ENCODE measurements at regions not wholly inside any gene's neighbourhood (a gene's known extent, or its start where the extent isn't known, plus 50 kb on each side); places are given as distances from the start of the nearest gene placed in this dataset.

- H3K4me3 ChIP-seq (ENCODE audit: low read depth in 1 of 2, low read length in 2 of 2): no peak overlapping the region
- no peak overlapping the region for H3K9ac ChIP-seq (ENCODE audit: low read depth in 1 of 2, low read length in 2 of 2)
- H3K36me3 ChIP-seq (ENCODE audit: control insufficient read depth in 1 of 2, insufficient read depth in 2 of 2, low read length in 2 of 2): no peaks in the 10 kb centered on the region
- H3K27ac ChIP-seq (ENCODE audit: low read depth, low read length): no peak overlapping the region
- H3K4me1 ChIP-seq (ENCODE audit: control insufficient read depth in 1 of 2, insufficient read depth in 2 of 2, low read length in 2 of 2): no peaks in the 10 kb centered on the region
- no peaks in the 10 kb centered on the region for H3K27me3 ChIP-seq (ENCODE audit: control insufficient read depth in 1 of 2, insufficient read depth in 2 of 2, low read length in 2 of 2)
- no peaks in the 10 kb centered on the region for H3K9me3 ChIP-seq (ENCODE audit: control insufficient read depth in 1 of 2, low read length in 2 of 2)
These were observed 72.7 kb upstream of the AADAT start for GRCh38 chr4:170162416-170162815.

- H3K9me3 ChIP-seq (ENCODE audit: control insufficient read depth in 1 of 2, low read length in 2 of 2): no peaks in the 10 kb centered on the region
- H3K9ac ChIP-seq (ENCODE audit: low read depth in 1 of 2, low read length in 2 of 2): no peak overlapping the region
- no peaks in the 10 kb centered on the region for H3K27me3 ChIP-seq (ENCODE audit: control insufficient read depth in 1 of 2, insufficient read depth in 2 of 2, low read length in 2 of 2)
- H3K4me1 ChIP-seq (ENCODE audit: control insufficient read depth in 1 of 2, insufficient read depth in 2 of 2, low read length in 2 of 2): no peaks in the 10 kb centered on the region
- H3K36me3 ChIP-seq (ENCODE audit: control insufficient read depth in 1 of 2, insufficient read depth in 2 of 2, low read length in 2 of 2): no peaks in the 10 kb centered on the region
- H3K4me3 ChIP-seq (ENCODE audit: low read depth in 1 of 2, low read length in 2 of 2): no peak overlapping the region
- no peak overlapping the region for H3K27ac ChIP-seq (ENCODE audit: low read depth, low read length)
These were observed 67.9 kb upstream of the AADAT start for GRCh38 chr4:170157670-170158069.

GRCh38 chr4:170145120-170145519, 55.4 kb upstream of the AADAT start:
- H3K9me3 ChIP-seq (ENCODE audit: control insufficient read depth in 1 of 2, low read length in 2 of 2): no peaks in the 10 kb centered on the region
- H3K27me3 ChIP-seq (ENCODE audit: control insufficient read depth in 1 of 2, insufficient read depth in 2 of 2, low read length in 2 of 2): no peaks in the 10 kb centered on the region
- no peak overlapping the region for H3K4me3 ChIP-seq (ENCODE audit: low read depth in 1 of 2, low read length in 2 of 2)
- H3K4me1 ChIP-seq (ENCODE audit: control insufficient read depth in 1 of 2, insufficient read depth in 2 of 2, low read length in 2 of 2): no peaks in the 10 kb centered on the region
- no peaks in the 10 kb centered on the region for H3K36me3 ChIP-seq (ENCODE audit: control insufficient read depth in 1 of 2, insufficient read depth in 2 of 2, low read length in 2 of 2)
- H3K27ac ChIP-seq (ENCODE audit: low read depth, low read length): no peak overlapping the region
- H3K9ac ChIP-seq (ENCODE audit: low read depth in 1 of 2, low read length in 2 of 2): no peak overlapping the region

GRCh38 chr4:170139764-170140163, 50.0 kb upstream of the AADAT start:
- no peaks in the 10 kb centered on the region for H3K4me1 ChIP-seq (ENCODE audit: control insufficient read depth in 1 of 2, insufficient read depth in 2 of 2, low read length in 2 of 2)
- H3K27me3 ChIP-seq (ENCODE audit: control insufficient read depth in 1 of 2, insufficient read depth in 2 of 2, low read length in 2 of 2): no peaks in the 10 kb centered on the region
- H3K9ac ChIP-seq (ENCODE audit: low read depth in 1 of 2, low read length in 2 of 2): no peak overlapping the region
- no peaks in the 10 kb centered on the region for H3K9me3 ChIP-seq (ENCODE audit: control insufficient read depth in 1 of 2, low read length in 2 of 2)
- H3K4me3 ChIP-seq (ENCODE audit: low read depth in 1 of 2, low read length in 2 of 2): no peak overlapping the region
- no peak overlapping the region for H3K27ac ChIP-seq (ENCODE audit: low read depth, low read length)
- no peaks in the 10 kb centered on the region for H3K36me3 ChIP-seq (ENCODE audit: control insufficient read depth in 1 of 2, insufficient read depth in 2 of 2, low read length in 2 of 2)

All from duodenal mucosa (tissue), 2 donors.